ENCODE measurements at regions not wholly inside any gene's neighbourhood (a gene's known extent, or its start where the extent isn't known, plus 50 kb on each side); places are given as distances from the start of the nearest gene placed in this dataset.

GRCh38 chr9:113770396-113770795 is 105.7 kb upstream of the ZNF618 start:
- no peak for DNase-seq
- Histone ChIP-seq H4K91ac (ENCODE audit: low read length) (no peak overlapping the region), H3K4ac (ENCODE audit: low read depth in 1 of 2, low read length in 2 of 2) (no peak overlapping the region), H2BK12ac (ENCODE audit: low read length in 2 of 2) (no peak overlapping the region), H2BK120ac (ENCODE audit: low read depth, low read length) (no peak overlapping the region), H3K18ac (ENCODE audit: low read depth in 1 of 2, low read length in 2 of 2) (no peak overlapping the region), H3K4me2 (ENCODE audit: low read length, poor library complexity, severe bottlenecking) (no peak overlapping the region), H3K9ac (ENCODE audit: low read length) (no peak overlapping the region), H3K27me3 (ENCODE audit: control insufficient read depth in 1 of 2, insufficient read depth in 1 of 2, low read length in 2 of 2) (peaks cover 58 to 80% of the 10 kb centered on the region in 2 experiments), H3K14ac (ENCODE audit: low read length in 2 of 2) (no peak overlapping the region), H3K4me1 (ENCODE audit: control insufficient read depth, insufficient read depth, low read depth, low read length) (no peaks in the 10 kb centered on the region), H2BK15ac (ENCODE audit: low read depth, poor library complexity, severe bottlenecking) (no peak overlapping the region), H3K27ac (ENCODE audit: low read length, poor library complexity, severe bottlenecking) (no peak overlapping the region), H2AFZ (ENCODE audit: low read depth, low read length) (no peak overlapping the region), H3K79me1 (replicated peaks; ENCODE audit: low read length, poor library complexity, severe bottlenecking) (no peaks in the 10 kb centered on the region), H2AK5ac (ENCODE audit: low read length, severe bottlenecking) (no peak overlapping the region), H3K9me3 (ENCODE audit: control insufficient read depth, low read length) (peaks cover 18% of the 10 kb centered on the region), H3K36me3 (ENCODE audit: control insufficient read depth in 1 of 2, insufficient read depth in 2 of 2, low read depth in 1 of 2, low read length in 2 of 2) (no peaks in the 10 kb centered on the region), H3K4me3 (ENCODE audit: insufficient read depth in 1 of 2, low read depth in 1 of 2, low read length in 2 of 2) (no peak overlapping the region), H4K8ac (ENCODE audit: low read length) (no peak overlapping the region), H3K23ac (ENCODE audit: low read length in 2 of 2) (no peak overlapping the region), H2BK5ac (ENCODE audit: low read depth, low read length, poor library complexity, severe bottlenecking) (no peak overlapping the region)
- 70% methylated on average over 5 of the region's 5 CpGs for WGBS

DNA sequence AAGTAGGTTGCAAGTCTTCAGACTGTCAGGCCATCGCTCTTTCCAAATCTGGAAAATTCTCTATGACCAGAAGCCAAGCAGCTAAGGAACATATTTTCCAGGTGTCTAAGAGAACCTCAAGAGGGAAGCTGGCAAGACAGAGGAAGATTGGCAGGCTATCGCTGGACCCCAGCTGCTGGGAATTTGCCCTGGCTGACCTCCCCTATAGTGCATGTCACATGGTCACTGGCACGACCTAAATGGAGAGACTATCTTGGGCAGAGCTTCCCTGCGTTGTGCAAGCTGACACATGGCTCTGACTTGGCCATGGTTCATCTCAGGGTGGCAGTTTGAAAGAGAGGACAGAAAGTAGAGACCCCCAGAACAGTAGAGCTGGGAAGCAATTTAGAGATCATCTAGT is 104.9 kb upstream of the ZNF618 start:
- Histone ChIP-seq H3K36me3 (ENCODE audit: control insufficient read depth in 1 of 2, insufficient read depth in 2 of 2, low read depth in 1 of 2, low read length in 2 of 2) (no peaks in the 10 kb centered on the region), H3K9me3 (ENCODE audit: control insufficient read depth, low read length) (peaks cover 11% of the 10 kb centered on the region), H2BK15ac (ENCODE audit: low read depth, poor library complexity, severe bottlenecking) (no peak overlapping the region), H2AFZ (ENCODE audit: low read depth, low read length) (no peak overlapping the region), H3K79me1 (replicated peaks; ENCODE audit: low read length, poor library complexity, severe bottlenecking) (no peaks in the 10 kb centered on the region), H2AK5ac (ENCODE audit: low read length, severe bottlenecking) (no peak overlapping the region), H3K23ac (ENCODE audit: low read length in 2 of 2) (no peak overlapping the region), H3K14ac (ENCODE audit: low read length in 2 of 2) (no peak overlapping the region), H3K4me1 (ENCODE audit: control insufficient read depth, insufficient read depth, low read depth, low read length) (no peaks in the 10 kb centered on the region), H3K27me3 (ENCODE audit: control insufficient read depth in 1 of 2, insufficient read depth in 1 of 2, low read length in 2 of 2) (peaks cover 57 to 81% of the 10 kb centered on the region in 2 experiments), H4K8ac (ENCODE audit: low read length) (no peak overlapping the region), H3K4me2 (ENCODE audit: low read length, poor library complexity, severe bottlenecking) (no peak overlapping the region), H3K9ac (ENCODE audit: low read length) (no peak overlapping the region), H3K27ac (ENCODE audit: low read length, poor library complexity, severe bottlenecking) (no peak overlapping the region), H2BK120ac (ENCODE audit: low read depth, low read length) (no peak overlapping the region), H3K4me3 (ENCODE audit: insufficient read depth in 1 of 2, low read depth in 1 of 2, low read length in 2 of 2) (no peak overlapping the region), H3K4ac (ENCODE audit: low read depth in 1 of 2, low read length in 2 of 2) (no peak overlapping the region), H3K18ac (ENCODE audit: low read depth in 1 of 2, low read length in 2 of 2) (no peak overlapping the region), H2BK12ac (ENCODE audit: low read length in 2 of 2) (no peak overlapping the region), H2BK5ac (ENCODE audit: low read depth, low read length, poor library complexity, severe bottlenecking) (no peak overlapping the region), H4K91ac (ENCODE audit: low read length) (no peak overlapping the region)
- no peak for DNase-seq
- WGBS, result 80% methylated on average over 4 of the region's 4 CpGs

DNA sequence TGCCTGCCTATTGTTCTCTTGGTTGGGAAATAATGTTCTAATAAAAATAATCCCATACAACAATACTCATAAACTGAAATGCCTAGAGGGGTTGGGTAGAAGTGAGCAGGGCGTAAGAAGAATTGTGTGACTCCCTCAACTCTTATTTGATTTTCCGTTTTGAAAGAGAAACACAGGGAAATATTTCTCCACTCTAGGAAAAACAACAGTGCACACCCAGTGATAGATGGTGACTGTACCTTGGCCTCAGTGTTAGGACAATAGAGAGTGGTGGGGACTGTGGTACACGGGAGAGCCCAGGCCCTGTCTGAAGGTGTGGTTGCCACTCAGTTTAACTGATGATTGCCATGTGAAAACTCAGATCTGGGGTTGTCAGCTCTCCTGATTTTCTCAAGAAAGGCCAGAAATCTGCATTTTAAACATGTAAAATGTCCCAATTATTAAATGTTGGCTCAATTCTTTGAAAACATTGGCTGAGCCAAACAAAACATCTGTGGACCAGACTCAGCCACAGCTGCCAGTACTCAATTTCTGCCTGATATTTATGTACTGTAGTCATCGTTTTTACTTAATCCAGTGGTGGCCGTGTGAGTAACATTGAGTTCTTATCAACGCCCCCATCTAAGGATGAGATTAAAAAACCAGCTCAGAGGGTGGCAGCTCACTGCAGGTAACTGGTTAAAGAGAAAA is 103.8 kb upstream of the ZNF618 start:
- no peak overlapping the region for H2AK5ac ChIP-seq (ENCODE audit: low read length, severe bottlenecking)
- no peak overlapping the region for H2BK5ac ChIP-seq (ENCODE audit: low read depth, low read length, poor library complexity, severe bottlenecking)
- H2BK15ac ChIP-seq (ENCODE audit: low read depth, poor library complexity, severe bottlenecking), result no peak overlapping the region
- no peak overlapping the region for H3K23ac ChIP-seq (ENCODE audit: low read length in 2 of 2)
- H3K4me3 ChIP-seq (ENCODE audit: insufficient read depth in 1 of 2, low read depth in 1 of 2, low read length in 2 of 2), result no peak overlapping the region
- H3K18ac ChIP-seq (ENCODE audit: low read depth in 1 of 2, low read length in 2 of 2), result no peak overlapping the region
- no peak overlapping the region for H4K91ac ChIP-seq (ENCODE audit: low read length)
- H3K9me3 ChIP-seq (ENCODE audit: control insufficient read depth, low read length), result peaks cover 8% of the 10 kb centered on the region
- H3K4me2 ChIP-seq (ENCODE audit: low read length, poor library complexity, severe bottlenecking), result no peak overlapping the region
- H2AFZ ChIP-seq (ENCODE audit: low read depth, low read length), result no peak overlapping the region
- no peak overlapping the region for H3K14ac ChIP-seq (ENCODE audit: low read length in 2 of 2)
- H3K27ac ChIP-seq (ENCODE audit: low read length, poor library complexity, severe bottlenecking), result no peak overlapping the region
- no peak overlapping the region for H3K9ac ChIP-seq (ENCODE audit: low read length)
- DNase-seq, result no peak
- H3K27me3 ChIP-seq (ENCODE audit: control insufficient read depth in 1 of 2, insufficient read depth in 1 of 2, low read length in 2 of 2), result peaks cover 57 to 80% of the 10 kb centered on the region in 2 experiments
- H3K4ac ChIP-seq (ENCODE audit: low read depth in 1 of 2, low read length in 2 of 2), result no peak overlapping the region
- no peak overlapping the region for H2BK12ac ChIP-seq (ENCODE audit: low read length in 2 of 2)
- no peak overlapping the region for H4K8ac ChIP-seq (ENCODE audit: low read length)
- H3K4me1 ChIP-seq (ENCODE audit: control insufficient read depth, insufficient read depth, low read depth, low read length), result no peaks in the 10 kb centered on the region
- WGBS, result 72% methylated on average over 5 of the region's 6 CpGs
- H3K36me3 ChIP-seq (ENCODE audit: control insufficient read depth in 1 of 2, insufficient read depth in 2 of 2, low read depth in 1 of 2, low read length in 2 of 2), result no peaks in the 10 kb centered on the region
- H3K79me1 ChIP-seq (replicated peaks; ENCODE audit: low read length, poor library complexity, severe bottlenecking), result no peaks in the 10 kb centered on the region
- no peak overlapping the region for H2BK120ac ChIP-seq (ENCODE audit: low read depth, low read length)

DNA sequence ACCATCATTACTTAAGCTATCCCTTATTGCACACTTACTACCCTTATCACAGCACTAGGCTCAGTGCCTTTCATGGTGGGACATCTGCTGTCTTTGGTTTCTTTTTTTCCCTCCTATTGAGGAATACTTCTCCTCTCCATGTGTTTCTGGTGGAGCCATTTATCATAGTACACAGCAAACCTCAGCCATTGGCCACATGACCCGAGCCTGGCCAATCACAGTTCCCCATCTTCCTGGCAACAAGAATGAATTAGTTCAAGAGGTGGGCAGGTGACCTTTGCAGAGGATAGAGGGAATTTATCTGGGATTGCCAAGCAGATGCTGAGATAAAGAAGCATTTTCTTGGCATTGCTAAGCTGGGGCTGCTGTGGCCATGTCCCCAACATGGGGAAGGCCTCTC is 101.1 kb upstream of the ZNF618 start:
- H3K4me2 ChIP-seq (ENCODE audit: low read length, poor library complexity, severe bottlenecking), result no peak overlapping the region
- no peak overlapping the region for H2BK120ac ChIP-seq (ENCODE audit: low read depth, low read length)
- no peak overlapping the region for H2BK5ac ChIP-seq (ENCODE audit: low read depth, low read length, poor library complexity, severe bottlenecking)
- no peak overlapping the region for H3K27ac ChIP-seq (ENCODE audit: low read length, poor library complexity, severe bottlenecking)
- no peak overlapping the region for H3K9ac ChIP-seq (ENCODE audit: low read length)
- no peak overlapping the region for H4K91ac ChIP-seq (ENCODE audit: low read length)
- WGBS, result 75% methylated on average over 1 of the region's 1 CpG
- no peak overlapping the region for H3K14ac ChIP-seq (ENCODE audit: low read length in 2 of 2)
- H3K9me3 ChIP-seq (ENCODE audit: control insufficient read depth, low read length), result peaks cover 13% of the 10 kb centered on the region
- no peak overlapping the region for H2AFZ ChIP-seq (ENCODE audit: low read depth, low read length)
- no peak overlapping the region for H3K18ac ChIP-seq (ENCODE audit: low read depth in 1 of 2, low read length in 2 of 2)
- H4K8ac ChIP-seq (ENCODE audit: low read length), result no peak overlapping the region
- H3K4me1 ChIP-seq (ENCODE audit: control insufficient read depth, insufficient read depth, low read depth, low read length), result no peaks in the 10 kb centered on the region
- no peak overlapping the region for H3K4ac ChIP-seq (ENCODE audit: low read depth in 1 of 2, low read length in 2 of 2)
- H2BK12ac ChIP-seq (ENCODE audit: low read length in 2 of 2), result no peak overlapping the region
- no peaks in the 10 kb centered on the region for H3K36me3 ChIP-seq (ENCODE audit: control insufficient read depth in 1 of 2, insufficient read depth in 2 of 2, low read depth in 1 of 2, low read length in 2 of 2)
- H3K23ac ChIP-seq (ENCODE audit: low read length in 2 of 2), result no peak overlapping the region
- H3K4me3 ChIP-seq (ENCODE audit: insufficient read depth in 1 of 2, low read depth in 1 of 2, low read length in 2 of 2), result no peak overlapping the region
- no peak overlapping the region for H2AK5ac ChIP-seq (ENCODE audit: low read length, severe bottlenecking)
- no peak overlapping the region for H2BK15ac ChIP-seq (ENCODE audit: low read depth, poor library complexity, severe bottlenecking)
- H3K27me3 ChIP-seq (ENCODE audit: control insufficient read depth in 1 of 2, insufficient read depth in 1 of 2, low read length in 2 of 2), result peaks cover 48 to 76% of the 10 kb centered on the region in 2 experiments
- H3K79me1 ChIP-seq (replicated peaks; ENCODE audit: low read length, poor library complexity, severe bottlenecking), result no peaks in the 10 kb centered on the region
- no peak for DNase-seq

Measured in mesenchymal stem cell (in vitro differentiated cells and primary cell).